Breast epithelium (tissue), 3 donors: ENCODE measurements at regions not wholly inside any gene's neighbourhood (a gene's known extent, or its start where the extent isn't known, plus 50 kb on each side); places are given as distances from the start of the nearest gene placed in this dataset.

ENCODE experiments used
- POLR2A ChIP-seq: fragments of 450-650 bp; IDR thresholded peaks from one replicate; pipeline ENCODE4 v1.6.1; 2016; ENCODE audit warnings: antibody characterized with exemption, mild to moderate bottlenecking, moderate library complexity
- POLR2AphosphoS5 ChIP-seq, 3 donors: sonication (generic); formaldehyde crosslinking; IDR thresholded peaks; one replicate each; pipeline ENCODE4 v1.6.1; 2017; ENCODE audit warnings: antibody characterized with exemption in 3 of 3
- TF ChIP-seq, protein P1 (sequence below), 3 donors: fragments of 450-650 bp; IDR thresholded peaks; one replicate each; pipeline ENCODE4 v1.5.1; 2016 to 2017; ENCODE audit warnings: antibody characterized with exemption in 3 of 3, mild to moderate bottlenecking in 3 of 3, moderate library complexity in 3 of 3

DNA sequence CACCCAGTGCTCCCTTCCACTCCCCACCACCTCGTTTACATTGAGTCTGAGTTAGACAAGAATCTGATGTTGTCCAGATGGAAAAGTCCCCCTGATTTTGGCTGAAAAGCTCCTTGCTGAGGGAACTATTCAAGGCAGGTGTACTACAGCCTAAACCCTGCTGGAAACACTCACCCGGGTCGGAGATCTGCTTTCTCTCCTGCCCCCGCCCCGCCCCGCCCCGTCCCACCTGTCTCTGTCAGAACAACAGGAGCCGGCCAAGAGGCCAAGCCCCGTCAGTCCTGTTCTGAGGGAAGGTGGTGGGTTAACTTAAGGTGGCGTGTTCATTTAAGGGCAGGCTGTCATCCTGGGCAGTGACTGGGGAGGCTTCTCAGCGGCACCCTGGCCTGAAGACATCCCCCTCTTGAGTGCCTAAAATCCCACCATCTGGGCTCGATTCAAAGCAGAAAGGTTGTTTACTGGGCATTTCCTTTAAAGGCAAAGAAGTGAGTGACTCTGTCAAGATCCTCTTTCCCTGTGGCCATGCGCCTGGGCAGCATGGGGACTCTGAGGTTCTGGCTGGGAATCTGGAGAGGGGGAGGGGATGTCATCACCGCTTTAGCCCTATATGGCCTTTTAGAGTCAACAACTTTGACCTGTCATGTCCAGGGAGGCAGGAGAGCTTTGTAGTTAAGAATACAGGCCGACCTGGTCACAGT, 71.1 kb upstream of the NEURL1B start:
- TF ChIP-seq POLR2A = no peak
- TF ChIP-seq, protein P1, sequence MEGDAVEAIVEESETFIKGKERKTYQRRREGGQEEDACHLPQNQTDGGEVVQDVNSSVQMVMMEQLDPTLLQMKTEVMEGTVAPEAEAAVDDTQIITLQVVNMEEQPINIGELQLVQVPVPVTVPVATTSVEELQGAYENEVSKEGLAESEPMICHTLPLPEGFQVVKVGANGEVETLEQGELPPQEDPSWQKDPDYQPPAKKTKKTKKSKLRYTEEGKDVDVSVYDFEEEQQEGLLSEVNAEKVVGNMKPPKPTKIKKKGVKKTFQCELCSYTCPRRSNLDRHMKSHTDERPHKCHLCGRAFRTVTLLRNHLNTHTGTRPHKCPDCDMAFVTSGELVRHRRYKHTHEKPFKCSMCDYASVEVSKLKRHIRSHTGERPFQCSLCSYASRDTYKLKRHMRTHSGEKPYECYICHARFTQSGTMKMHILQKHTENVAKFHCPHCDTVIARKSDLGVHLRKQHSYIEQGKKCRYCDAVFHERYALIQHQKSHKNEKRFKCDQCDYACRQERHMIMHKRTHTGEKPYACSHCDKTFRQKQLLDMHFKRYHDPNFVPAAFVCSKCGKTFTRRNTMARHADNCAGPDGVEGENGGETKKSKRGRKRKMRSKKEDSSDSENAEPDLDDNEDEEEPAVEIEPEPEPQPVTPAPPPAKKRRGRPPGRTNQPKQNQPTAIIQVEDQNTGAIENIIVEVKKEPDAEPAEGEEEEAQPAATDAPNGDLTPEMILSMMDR (IDR thresholded peaks at IDR 0.05) = no peak
- no peak for TF ChIP-seq POLR2AphosphoS5 (IDR thresholded peaks at IDR 0.05)
